ENCODE measurements at regions not wholly inside any gene's neighbourhood (a gene's known extent, or its start where the extent isn't known, plus 50 kb on each side); places are given as distances from the start of the nearest gene placed in this dataset.

- 0 out of 2 replicates have a peak, but pooled peaks have one; percentile 51 for TF ChIP-seq NFATC3 (CRISPR knock-in tag; IDR thresholded peaks at IDR 0.05)
- TF ChIP-seq KDM5A (IDR thresholded peaks at IDR 0.05; ENCODE audit: borderline replicate concordance, low read length): no peak
- TF ChIP-seq E2F5 (CRISPR knock-in tag; conservative IDR thresholded peaks at IDR 0.05): no peak
- TF ChIP-seq ELF1 (CRISPR knock-in tag; IDR thresholded peaks at IDR 0.05): no peak; the same call in 1 of the 2 replicates
- no peak for TF ChIP-seq ZKSCAN8 (CRISPR knock-in tag; IDR thresholded peaks at IDR 0.05; ENCODE audit: borderline replicate concordance)
- peak; percentile 79; the same call in 1 of the 2 replicates for TF ChIP-seq TOPORS (CRISPR knock-in tag; IDR thresholded peaks at IDR 0.05)
- peak; percentile 47 for TF ChIP-seq FOSL2 (CRISPR knock-in tag; IDR thresholded peaks at IDR 0.05)
- TF ChIP-seq ZNF512 (CRISPR knock-in tag; IDR thresholded peaks at IDR 0.05): no peak
- peak; percentile 51; the same call in 1 of the 2 replicates for TF ChIP-seq ZNF547 (CRISPR knock-in tag; IDR thresholded peaks at IDR 0.05)
- TF ChIP-seq UBTF (CRISPR knock-in tag; IDR thresholded peaks at IDR 0.05): no peak
- no peak for TF ChIP-seq ZNF333 (CRISPR knock-in tag; IDR thresholded peaks at IDR 0.05; ENCODE audit: borderline replicate concordance)
- TF ChIP-seq CEBPG (CRISPR knock-in tag; IDR thresholded peaks at IDR 0.05): peak; percentile 83
- no peak; the same call in 1 of the 2 replicates for TF ChIP-seq ZNF746 (CRISPR knock-in tag; IDR thresholded peaks at IDR 0.05)
- no peak for TF ChIP-seq ZNF672 (CRISPR knock-in tag; IDR thresholded peaks at IDR 0.05)
- TF ChIP-seq POGZ (CRISPR knock-in tag; IDR thresholded peaks at IDR 0.05): no peak; the same call in 1 of the 2 replicates
- no peak for TF ChIP-seq ATF7 (IDR thresholded peaks at IDR 0.05)
- TF ChIP-seq ATF7 (CRISPR knock-in tag; IDR thresholded peaks at IDR 0.05): no peak
- TF ChIP-seq MXI1 (IDR thresholded peaks at IDR 0.05; ENCODE audit: borderline replicate concordance, low read depth, low read length): peak; percentile 51; the same call in 1 of the 3 replicates
- 0 out of 2 replicates have a peak, but pooled peaks have one; percentile 55 for TF ChIP-seq MEIS2 (CRISPR knock-in tag; IDR thresholded peaks at IDR 0.05)
- TF ChIP-seq ZNF30 (CRISPR knock-in tag; IDR thresholded peaks at IDR 0.05): no peak
- TF ChIP-seq SP4 (CRISPR knock-in tag; IDR thresholded peaks at IDR 0.05): no peak
- peak; percentile 28 for TF ChIP-seq RARA (CRISPR knock-in tag; IDR thresholded peaks at IDR 0.05)
These were observed 75.2 kb downstream of the OR2B2 start (continued) for GRCh38 chr6:27836783-27837624.

Measured in HepG2 (cell line).